ENCODE measurements at regions not wholly inside any gene's neighbourhood (a gene's known extent, or its start where the extent isn't known, plus 50 kb on each side); places are given as distances from the start of the nearest gene placed in this dataset.

DNA sequence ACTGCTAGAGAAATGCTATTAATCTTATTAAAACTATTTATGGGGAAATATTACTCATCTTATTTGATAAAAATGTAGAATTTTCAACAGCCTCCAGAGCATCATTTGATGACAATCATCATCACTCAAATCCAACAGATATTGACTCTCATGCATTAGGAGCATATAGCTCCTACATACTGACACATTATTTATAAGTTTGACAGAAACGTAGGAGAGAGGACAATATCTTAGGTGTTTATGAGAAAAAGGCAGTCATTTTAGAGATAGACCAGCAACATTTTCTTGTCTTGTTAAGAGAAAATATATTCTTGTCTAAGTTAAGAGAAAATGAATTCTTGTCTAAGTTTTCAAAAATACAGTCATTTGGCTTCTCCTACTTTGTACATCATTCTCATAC lies 2550.2 kb downstream of the PCDH7 start:
- no peak overlapping the region for H3K27ac ChIP-seq
- H3K4me3 ChIP-seq: no peak overlapping the region
- TF ChIP-seq, protein P1, sequence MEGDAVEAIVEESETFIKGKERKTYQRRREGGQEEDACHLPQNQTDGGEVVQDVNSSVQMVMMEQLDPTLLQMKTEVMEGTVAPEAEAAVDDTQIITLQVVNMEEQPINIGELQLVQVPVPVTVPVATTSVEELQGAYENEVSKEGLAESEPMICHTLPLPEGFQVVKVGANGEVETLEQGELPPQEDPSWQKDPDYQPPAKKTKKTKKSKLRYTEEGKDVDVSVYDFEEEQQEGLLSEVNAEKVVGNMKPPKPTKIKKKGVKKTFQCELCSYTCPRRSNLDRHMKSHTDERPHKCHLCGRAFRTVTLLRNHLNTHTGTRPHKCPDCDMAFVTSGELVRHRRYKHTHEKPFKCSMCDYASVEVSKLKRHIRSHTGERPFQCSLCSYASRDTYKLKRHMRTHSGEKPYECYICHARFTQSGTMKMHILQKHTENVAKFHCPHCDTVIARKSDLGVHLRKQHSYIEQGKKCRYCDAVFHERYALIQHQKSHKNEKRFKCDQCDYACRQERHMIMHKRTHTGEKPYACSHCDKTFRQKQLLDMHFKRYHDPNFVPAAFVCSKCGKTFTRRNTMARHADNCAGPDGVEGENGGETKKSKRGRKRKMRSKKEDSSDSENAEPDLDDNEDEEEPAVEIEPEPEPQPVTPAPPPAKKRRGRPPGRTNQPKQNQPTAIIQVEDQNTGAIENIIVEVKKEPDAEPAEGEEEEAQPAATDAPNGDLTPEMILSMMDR (IDR thresholded peaks at IDR 0.05): no peak
- no peak for DNase-seq (ENCODE audit: low spot score)

DNA sequence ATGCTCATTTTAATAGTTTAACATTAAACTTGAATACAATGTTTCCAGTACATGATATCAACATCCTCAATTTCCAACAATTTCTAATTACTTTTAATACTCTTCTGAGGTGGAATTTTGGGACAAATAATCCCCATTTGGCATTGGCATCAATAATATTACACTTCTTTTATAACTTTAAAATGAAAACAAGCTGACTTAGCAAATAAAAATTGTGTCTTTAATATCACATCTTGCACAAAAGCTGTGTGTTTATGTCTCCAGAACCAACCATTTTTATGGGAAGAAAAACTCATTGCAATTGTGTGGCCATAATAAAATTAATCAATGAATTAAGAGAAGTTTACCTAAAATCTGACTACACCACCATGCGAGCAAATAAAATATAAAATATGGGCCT lies 2552.6 kb downstream of the PCDH7 start:
- no peak overlapping the region for H3K4me3 ChIP-seq
- TF ChIP-seq, protein P1 (IDR thresholded peaks at IDR 0.05): no peak
- no peak overlapping the region for H3K27ac ChIP-seq
- DNase-seq (ENCODE audit: low spot score): no peak

DNA sequence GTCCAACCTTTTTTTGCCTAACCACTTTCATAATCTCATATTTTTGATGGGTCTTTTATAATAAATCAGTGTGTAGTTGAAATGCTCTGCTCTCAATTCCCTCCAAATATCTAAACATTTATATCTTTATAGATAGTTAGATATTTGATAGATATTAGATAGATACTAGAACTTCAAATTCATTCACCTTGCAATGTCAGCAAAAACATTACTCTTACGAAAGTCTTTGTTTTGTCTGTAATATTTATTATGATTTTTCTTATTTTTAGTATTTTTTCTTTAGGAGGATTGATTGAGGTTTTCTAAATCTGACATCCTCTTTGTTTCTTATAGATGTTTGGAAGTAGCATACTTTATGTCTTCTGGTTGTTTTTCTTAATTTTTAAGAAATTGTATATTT lies 2563.6 kb downstream of the PCDH7 start:
- Histone ChIP-seq H3K27ac (no peak overlapping the region), H3K4me3 (no peak overlapping the region)
- no peak for DNase-seq (ENCODE audit: low spot score)
- TF ChIP-seq, protein P1 (IDR thresholded peaks at IDR 0.05): no peak

DNA sequence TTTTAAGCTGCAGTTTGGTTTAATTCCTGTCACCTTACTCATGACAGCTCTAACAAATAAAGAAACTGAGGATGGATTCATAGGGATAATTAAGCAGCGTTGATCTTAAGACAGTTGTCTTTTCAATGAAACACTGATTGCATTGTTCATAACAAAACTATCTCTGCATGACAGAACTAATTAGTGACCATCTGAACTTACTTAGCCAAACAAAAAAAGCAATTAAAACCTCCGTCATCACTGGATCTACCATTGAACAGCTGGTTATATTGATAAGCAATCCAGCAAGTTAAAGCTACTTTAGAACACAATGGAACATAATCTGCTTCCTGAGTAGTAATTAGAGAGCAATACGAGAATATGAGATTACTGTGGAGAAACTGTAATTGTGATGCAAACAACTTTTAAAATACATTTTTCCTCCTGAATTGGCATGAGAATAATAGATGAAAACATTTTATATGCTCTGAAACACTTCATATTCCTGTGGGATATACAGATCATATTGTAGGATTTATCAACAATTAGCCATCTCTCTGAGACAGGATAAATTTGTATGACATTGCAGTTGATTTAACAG lies 2576.8 kb downstream of the PCDH7 start:
- TF ChIP-seq, protein P1 (IDR thresholded peaks at IDR 0.05): no peak
- no peak overlapping the region for H3K27ac ChIP-seq
- H3K4me3 ChIP-seq: no peak overlapping the region
- DNase-seq (ENCODE audit: low spot score): no peak

DNA sequence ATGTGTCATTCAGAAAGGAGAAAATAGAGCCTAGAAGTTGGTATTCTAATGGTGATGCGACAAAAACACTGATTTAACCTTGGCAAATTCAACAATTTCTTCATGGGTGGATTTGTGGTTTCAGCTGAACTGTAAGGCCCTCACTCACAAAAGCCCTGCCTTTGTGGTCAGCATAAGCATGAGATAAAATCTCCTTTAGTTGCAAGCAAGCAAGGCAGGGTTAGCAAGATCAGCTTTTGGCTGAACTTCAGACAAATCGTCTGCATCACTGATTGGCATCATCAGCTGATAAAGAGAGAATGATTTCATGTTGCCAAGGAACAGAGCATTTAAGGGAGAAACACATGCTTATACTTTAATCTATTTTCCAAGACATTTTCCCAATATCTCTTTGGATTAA lies 2582.2 kb downstream of the PCDH7 start:
- H3K4me3 ChIP-seq: no peak overlapping the region
- no peak overlapping the region for H3K27ac ChIP-seq
- TF ChIP-seq, protein P1 (IDR thresholded peaks at IDR 0.05): no peak
- DNase-seq (ENCODE audit: low spot score): no peak

DNA sequence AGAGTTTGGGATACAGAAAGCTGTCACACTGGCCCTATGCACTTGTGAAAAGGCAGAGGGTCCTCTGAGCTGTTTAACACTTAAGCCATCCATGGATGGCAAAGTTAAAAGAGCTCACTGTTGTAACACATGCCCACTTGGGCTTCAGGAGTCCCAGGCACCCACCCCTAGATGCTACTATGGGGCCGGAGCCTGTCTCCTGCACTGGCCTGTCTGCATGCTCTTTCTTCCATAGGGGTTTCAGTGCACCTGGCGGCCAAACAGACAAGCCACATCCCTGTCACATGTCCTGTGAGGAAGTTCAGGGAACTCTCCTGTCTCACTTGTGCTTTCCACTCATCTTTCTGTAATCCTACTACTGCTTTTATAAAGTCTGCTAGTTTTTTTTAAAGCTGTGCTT lies 2586.0 kb downstream of the PCDH7 start:
- TF ChIP-seq, protein P1 (IDR thresholded peaks at IDR 0.05): no peak
- DNase-seq (ENCODE audit: low spot score): no peak
- Histone ChIP-seq H3K27ac (no peak overlapping the region), H3K4me3 (no peak overlapping the region)

DNA sequence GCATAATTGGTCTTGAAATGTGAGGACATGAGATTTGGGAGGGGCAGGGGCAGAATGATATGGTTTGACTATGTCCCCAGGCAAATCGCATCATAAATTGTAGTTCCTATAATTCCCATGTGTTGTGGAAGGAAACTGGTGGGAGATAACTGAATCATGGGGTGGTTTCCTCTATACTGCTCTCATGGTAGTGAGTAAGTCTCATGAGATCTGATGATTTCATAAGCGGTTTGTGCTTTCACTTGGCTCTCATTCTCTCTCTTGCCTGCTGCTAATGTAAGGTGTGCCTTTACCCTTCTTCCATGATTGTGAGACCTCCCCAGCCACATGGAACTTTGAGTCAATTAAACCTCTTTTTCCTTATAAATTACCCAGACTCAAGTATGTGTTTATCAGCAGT lies 2595.9 kb downstream of the PCDH7 start:
- Histone ChIP-seq H3K4me3 (no peak overlapping the region), H3K27ac (no peak overlapping the region)
- TF ChIP-seq, protein P1 (IDR thresholded peaks at IDR 0.05): no peak
- no peak for DNase-seq (ENCODE audit: low spot score)
